Amygdala (tissue), 56 donors: ENCODE measurements at regions not wholly inside any gene's neighbourhood (a gene's known extent, or its start where the extent isn't known, plus 50 kb on each side); places are given as distances from the start of the nearest gene placed in this dataset.

Experiments
- DNase-seq, 56 donors: peaks; one replicate each; lab custom pipeline; 2025; lab: John Stamatoyannopoulos, UW

DNA sequence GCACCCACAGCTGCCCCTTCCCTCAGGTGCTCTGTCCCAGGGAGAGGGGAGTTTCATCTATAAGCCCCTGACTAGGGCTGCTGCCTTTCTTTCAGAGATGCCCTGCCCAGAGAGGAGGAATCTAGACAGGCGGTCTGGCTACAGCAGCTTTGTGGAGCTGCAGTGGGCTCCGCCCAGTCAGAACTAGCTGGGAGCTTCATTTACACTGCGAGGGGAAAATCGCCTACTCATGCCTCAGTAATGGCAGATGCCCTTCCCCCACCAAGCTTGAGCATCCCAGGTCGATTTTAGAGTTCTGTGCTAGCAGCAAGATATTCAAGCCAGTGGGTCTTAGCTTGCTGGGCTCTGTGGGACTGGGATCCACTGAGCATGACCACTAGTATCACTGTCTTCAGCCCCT lies 181.2 kb upstream of the RARB start:
- DNase-seq, result no peak

DNA sequence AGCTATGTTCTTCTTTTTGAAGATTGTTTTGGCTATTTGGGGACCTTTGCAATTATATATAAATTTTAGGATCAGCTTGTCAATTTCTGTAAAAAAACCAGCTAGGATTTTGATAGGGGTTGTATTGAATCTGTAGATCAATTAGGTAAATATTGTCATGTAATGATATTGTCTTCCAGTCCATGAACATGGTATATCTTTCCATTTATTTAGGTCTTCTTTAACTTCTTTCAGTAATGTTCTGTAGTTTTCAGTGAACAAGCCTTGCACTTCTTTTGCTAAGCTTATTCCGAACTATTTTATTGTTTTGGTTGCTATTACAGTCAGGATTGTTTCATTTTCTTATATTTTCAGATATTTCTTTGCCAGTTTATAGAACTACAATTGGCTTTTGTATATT lies 175.8 kb upstream of the RARB start:
- no peak for DNase-seq

DNA sequence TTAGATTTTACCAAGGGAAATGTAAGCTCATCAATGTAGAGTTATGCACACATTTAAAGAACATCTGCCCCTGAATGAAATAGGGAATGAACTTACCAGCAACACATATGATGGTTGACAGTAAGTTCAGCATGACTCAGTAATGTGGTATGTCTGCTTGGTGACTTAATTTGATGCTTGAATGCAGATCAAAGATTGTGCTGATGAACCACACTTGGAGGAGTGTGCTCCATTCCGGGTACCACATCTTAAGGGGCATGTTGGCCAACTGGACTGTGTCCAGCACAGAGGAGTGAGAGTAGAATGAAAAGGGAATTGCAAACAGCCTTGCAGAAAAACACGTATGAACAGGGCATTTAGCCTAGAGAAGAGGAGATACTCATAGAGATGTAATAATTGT lies 171.0 kb upstream of the RARB start:
- no peak for DNase-seq

DNA sequence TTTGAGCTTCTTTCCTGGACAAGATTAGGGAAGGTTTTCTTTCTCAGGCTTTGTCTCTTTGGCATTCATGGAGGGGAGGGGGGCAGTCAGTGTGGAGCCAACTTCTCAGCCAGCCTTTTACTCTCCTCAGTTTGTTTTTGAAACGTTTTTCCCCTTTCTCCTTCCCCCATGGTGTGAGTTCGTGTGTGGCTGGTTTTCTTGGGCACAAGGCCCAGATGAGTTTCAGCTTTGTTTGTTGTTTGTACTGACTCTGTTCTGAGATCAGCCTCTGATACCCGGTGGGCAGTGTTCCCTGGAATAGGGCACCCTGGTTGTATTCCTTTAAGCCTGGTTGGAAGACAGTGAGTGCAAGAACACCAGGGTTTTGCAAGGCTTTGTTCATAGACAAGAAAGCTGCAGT lies 168.2 kb upstream of the RARB start:
- DNase-seq, result peak in 1 of 56 donors; percentile 2

DNA sequence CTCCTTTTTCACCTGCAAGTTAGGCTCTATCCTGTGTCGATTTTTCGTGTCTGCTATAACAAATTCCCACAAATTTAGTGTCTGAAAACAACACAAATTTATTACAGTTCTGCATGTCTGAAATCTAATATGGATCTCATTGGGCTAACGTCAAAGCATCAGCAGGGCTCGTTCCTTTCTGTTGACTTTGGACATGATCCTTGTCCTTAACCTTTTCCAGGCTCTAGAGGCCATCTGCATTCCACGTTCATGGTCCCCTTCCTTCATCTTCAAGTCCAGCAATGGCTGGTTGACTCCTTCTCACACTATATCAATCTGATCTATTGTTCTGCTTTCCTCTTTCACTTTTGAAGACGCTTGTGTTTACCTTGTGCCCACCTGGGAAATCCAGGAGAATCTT lies 165.7 kb upstream of the RARB start:
- no peak for DNase-seq

DNA sequence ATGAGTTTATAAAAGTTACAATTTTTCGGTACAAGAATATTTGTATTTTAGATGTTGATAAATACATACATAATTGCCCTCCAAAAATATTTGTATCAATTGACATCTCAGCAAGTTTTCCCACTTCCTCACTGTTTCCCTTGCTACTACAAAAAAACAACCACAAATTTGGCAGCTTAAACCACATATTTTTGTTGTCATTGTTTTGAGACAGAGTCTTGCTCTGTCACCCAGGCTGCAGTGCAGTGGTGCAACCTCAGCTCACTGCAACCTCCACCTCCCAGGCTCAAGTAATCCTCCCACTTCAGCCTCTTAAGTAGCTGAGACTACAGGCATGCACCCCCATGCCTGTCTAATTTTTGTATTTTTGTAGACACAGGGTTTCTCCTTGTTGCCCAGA lies 162.8 kb upstream of the RARB start:
- DNase-seq, result no peak

DNA sequence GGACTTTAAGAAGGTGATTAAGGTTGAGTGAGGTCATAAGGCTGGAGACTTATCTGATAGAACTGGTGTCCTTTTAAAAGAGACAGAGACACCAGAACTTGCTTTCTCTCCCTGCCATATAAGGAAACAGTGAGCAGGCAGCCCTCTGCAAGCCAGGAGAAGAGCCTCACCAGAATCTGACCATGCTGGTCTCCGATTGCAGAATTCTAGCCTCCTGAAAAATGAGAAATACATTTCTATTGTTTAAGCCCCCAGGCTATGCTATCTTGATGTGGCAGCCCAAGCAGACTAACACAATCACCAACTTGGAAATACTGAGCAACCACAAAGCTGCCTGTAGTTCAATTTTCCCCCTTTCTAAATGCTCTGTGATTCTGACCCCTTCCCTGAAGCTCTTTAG lies 161.4 kb upstream of the RARB start:
- no peak for DNase-seq

DNA sequence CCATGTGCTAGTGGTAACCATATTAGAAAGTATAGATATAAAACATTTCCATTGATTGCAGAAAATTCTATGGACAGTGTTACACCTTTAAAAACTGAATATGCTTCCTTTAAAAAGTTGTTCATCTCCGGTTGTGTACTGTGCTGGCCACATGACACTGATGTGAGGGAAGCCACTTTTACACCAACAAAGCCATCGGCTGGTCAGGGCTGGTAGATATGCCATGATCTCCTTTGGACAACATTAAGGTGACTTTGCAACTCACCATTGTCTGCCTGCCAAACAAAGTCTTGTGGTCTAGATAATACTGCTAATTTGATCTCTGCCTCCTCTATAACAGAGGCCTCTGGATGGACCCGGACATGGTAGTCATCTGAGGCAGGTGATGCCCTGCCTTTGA lies 156.0 kb upstream of the RARB start:
- DNase-seq, result no peak

DNA sequence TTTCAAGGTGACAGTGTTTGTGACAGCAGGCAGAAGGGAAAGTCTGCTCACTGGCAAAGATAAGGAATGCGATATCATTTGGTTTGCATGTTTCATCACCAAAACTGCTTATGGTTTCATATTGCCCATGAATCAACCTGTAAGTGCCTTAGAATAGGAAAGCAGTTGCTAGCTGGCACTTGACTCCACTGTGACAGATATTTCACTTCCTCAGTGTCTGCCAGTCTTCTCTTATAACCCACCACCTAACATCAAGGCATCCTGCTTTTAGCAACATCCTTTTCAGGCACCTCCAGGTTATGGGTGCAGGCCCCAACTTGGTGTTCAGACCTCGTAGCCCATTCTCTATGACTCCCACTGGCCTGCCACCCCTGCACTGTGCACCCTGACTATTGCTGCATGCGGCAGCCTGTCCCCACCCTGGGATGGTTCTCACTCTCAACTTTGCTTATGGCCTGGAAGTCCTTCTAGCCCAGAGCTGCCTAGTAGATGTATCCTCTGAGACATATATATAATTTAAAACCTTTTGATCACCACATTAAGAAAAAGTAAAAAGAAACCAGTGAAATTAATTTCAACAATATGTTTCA lies 154.4 kb upstream of the RARB start:
- DNase-seq, result no peak

DNA sequence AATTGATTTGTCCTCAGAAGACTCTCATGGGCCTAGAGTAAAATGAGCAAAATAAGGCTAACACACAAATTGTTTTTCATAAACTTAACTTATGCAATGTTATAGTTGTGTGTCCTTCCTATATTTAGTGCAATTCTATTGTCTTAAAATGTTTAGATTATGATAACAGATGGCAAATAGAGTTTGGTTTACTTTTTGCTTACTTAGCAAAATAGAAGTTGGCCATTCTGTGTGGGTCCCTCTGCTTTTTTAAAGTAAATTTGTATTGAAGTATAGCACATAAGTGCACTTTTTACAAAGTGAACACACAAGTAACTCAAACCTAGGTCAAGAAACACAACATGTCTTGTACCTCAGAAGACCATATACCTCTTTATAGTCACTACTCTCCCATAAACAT lies 150.6 kb upstream of the RARB start:
- no peak for DNase-seq

DNA sequence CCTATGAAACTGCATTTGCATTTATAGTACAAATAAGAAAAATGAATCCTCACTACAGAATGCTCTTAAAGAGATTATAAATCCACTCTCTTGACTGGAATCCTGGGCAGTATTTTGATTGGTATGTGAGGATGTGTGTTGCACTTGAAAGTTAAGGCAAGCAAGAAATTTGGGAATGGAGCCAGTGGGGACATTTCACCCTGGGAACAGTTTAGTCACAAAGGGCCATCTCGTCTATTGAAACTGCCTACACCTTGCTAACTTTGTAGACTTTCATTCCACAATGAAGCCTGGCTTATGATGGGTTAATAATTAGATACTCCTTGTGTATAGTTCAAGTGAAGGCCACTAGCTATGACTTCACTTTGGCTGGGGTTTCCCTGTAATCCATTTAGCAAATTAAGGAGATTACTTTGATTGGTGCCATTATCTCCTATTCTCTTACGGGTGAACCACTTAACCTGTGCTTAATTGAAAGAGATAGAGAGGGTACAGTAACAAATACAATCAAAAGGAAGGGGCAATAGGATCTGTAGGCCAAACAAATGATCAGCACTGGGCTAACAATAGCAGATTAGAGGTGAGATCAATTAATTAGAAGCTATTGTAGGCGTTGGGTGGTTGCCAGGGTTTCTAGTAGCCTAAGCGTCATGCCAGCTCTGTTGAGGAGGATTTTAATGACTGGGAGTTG lies 146.9 kb upstream of the RARB start:
- no peak for DNase-seq

DNA sequence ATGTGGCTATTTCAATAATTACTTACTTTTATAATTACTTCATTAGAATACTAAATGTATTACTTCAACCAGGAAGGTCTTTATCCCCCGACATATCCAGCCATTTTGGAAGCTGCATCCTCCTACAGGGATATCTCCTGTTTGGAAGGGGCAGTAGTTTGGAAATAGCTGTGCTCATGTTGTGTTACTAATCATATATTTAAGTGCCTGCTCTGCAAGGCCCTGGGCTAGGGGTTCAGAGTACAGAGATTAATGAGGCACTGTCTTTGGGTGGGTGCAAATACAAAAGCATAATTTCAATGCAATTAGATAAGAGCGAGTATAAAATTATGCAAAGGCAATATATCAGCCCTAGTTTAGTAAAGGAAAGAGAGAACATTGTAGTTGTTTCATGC lies 146.3 kb upstream of the RARB start:
- DNase-seq, result no peak

DNA sequence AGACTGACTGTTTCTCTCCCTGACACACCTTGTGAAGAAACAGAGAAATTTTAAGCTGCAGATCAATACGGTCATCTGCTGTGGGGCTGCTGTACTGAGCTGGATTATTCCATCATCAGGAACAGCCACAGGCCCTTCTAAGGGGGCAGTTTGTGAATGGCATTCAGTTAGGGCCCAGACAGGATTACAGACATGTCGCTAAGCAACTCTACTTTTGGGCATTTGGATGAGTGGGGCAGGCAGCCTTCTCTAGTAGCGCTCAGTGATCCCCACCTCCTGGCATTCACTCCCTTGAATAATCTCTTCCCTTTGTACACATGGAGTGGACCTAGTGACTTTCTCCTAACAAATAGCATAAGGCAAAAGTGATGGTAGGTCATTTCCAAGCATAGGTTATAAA lies 144.4 kb upstream of the RARB start:
- DNase-seq, result no peak

DNA sequence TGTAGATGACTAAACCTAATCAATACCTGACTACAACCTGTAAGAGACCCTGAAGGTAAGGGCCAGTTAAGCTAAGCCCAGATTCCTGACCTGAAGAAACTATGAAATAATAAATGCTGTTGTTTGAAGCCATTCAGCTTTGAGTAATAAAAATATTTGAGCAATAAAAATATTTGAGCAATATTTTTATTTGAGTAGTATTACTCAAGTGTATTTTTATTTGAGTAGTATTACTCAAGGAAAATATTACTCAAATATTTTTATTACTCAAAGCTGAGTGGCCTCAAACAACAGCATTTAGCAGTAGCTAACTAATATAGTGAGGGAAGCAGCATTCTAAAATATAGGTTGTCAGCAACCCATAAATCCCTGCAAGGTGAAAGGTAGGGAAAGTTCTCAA lies 143.8 kb upstream of the RARB start:
- no peak for DNase-seq

DNA sequence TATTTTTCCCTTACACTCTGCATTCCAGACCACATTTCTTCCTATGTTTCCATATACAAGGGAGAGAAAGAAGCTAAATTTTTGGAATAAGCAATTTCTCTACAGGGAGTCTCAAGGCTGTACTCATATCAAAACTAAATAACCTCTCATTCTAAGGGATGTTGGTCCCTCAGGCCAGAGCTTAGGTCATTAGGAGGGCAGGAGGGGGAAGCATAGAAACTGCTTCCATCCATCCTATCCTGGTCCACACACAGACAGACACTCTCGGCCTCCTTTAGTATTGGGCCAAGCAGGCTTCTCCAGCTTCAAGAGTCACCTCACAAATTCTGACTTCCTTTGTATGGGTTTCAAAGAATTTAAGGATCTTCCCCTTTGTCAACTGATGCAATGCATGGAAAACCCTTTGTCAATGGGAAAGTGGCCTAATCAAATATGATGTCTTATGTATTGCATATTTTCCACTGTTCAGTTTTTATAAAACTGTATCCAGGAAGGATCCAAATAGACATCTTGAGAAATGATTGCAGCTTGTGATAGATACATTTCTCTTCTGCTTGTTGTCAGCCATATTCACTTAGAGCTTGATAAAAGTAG lies 140.7 kb upstream of the RARB start:
- no peak for DNase-seq

DNA sequence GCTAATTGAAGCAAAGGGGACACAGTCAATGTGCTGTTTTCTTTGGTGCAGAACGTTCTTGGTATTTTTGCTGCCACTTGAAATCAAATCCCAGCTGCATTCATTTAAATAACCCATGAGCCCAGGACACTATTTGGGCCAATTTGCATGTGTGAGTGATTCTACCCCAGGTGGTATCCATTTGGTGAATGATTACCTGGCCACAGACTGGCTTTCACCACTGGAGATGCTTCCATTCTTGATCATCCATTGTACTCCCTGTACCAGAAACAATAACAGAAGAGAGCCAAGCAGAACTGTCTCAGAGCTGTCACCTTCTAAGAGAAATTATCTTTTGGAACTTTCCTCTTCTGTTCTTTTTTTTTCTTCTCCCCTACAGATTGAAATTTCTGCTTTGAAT lies 139.7 kb upstream of the RARB start:
- DNase-seq, result no peak

DNA sequence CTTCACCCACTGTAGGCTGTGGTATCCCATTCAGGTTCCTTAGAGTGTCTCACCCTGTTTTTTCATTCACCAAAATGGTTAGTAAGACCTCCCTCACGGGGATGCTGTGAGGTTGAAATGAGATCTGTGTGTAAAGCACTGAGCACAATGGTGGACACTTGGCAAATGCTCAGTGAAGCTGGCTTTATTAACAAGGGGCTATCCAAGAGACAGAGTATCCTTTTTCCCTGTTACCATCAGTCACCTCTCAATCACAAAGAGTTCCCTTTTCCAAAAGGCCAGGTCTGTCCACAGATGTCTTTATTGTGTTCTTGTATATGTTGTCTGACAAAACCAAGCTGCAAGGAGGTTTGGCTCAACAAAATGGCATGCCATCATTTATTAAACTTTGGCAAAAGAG lies 138.9 kb upstream of the RARB start:
- no peak for DNase-seq

DNA sequence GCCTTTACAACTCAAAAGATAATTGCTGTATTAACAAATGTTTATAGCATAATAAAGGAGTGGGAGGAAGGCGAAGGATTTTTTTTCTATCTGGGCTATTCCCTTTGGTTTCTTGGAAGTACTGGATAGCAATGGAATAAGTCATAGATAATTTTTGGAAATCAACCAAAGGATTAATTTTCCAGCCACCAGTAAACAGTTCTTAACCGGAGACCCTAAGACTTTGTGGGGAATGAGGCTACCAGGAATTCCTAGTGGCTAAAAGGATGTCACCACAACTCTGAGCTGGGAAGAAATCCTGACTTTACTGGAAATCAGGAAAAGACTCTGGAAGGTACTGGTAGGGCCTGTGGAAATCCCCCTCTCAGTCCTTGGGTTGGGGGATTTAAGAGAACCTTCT lies 138.4 kb upstream of the RARB start:
- DNase-seq, result no peak

DNA sequence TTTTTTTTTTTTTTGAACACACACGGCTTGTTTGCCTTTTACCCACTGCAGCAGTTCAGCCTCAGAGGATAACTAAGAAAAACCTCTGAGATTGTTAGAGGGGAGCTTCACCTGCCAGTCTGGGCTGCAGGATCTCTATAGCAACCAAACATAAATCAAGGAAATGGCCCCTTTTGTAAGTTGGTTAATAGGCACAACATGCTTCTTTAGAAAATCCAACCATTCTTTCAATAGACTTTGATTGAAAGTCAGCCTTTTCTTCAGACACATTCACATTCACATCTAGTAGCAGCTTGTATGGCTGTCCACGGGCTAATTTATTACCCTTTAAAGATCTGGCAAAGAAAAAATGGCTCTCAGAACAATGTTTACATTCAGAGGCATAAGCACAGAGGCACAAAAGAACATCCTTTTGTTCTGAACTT lies 136.6 kb upstream of the RARB start:
- DNase-seq, result no peak

DNA sequence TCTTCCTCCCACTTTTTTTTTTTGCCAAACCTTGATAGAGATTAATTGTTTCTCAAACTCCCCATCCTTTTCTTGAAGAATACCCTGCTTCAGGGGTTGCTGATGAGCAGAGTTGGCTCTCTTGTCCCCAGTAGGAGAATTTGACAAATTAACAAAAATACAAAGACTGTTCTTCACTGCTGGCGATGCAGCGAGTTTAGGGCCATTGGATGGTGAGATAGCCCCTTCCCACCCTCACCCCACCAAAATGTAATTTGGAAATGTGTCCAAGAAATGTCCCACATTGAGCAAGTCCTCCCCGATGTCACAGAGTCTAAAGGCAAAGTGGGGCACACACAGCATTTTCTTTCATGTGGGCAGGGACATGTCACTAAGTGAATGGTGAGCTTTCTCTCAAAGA lies 136.0 kb upstream of the RARB start:
- no peak for DNase-seq

DNA sequence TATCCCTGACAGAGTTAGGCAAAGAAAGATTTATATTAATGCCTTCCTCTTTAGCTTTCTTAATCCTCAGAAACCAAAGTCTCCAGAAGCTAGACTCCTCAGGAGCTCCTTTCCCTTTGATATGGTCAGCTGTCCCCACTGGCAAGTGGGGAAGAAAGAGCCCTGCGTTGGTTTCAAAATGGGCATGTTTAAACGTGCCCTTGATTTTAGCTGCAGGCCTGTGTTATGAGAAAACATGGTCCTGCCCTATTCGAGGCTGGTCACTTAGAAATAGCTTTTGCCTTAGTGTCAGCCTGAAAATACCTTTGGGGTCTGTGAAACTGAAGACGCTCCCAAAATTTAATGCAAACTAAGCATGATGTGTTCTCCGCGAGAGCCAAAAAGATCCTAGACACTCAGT lies 135.5 kb upstream of the RARB start:
- DNase-seq, result no peak

DNA sequence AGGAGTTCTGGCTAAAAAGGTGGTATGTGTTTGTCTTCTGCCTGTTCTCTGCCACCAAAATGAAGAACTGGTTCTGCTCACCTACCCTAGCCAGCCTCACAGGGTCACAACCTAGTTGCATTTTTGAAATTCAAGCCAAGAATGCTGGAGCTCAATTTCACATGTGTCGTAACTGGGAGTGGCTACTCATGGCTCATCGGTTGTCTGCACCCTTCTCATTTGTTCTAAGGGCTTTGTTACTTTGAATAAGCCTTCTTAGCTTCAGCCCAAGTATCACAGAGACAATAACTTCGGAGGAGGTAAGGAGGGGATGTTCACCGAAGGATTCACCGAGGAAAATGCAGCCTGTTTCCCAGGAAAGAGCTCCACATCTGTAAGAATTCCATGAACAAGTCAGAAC lies 134.3 kb upstream of the RARB start:
- DNase-seq, result no peak
